HG03280 (cell line): ENCODE measurements at regions not wholly inside any gene's neighbourhood (a gene's known extent, or its start where the extent isn't known, plus 50 kb on each side); places are given as distances from the start of the nearest gene placed in this dataset.

Experiments used
- ATAC-seq: cut with Tn5 transposase; IDR thresholded peaks from one replicate; pipeline ENCODE4 v1.9.1; 2021; ENCODE audit warnings: mild to moderate bottlenecking, moderate library complexity; ENCODE audit not compliant: unreplicated experiment

GRCh38 chr2:228722311-228722710 lies 540.8 kb upstream of the SPHKAP start:
- no peak for ATAC-seq

GRCh38 chr2:228720895-228721294 lies 539.4 kb upstream of the SPHKAP start:
- no peak for ATAC-seq

- ATAC-seq: no peak
Observed at GRCh38 chr2:228709788-228710371, 528.4 kb upstream of the SPHKAP start.

GRCh38 chr2:228707846-228708245 lies 526.4 kb upstream of the SPHKAP start:
- ATAC-seq: no peak

- ATAC-seq: no peak
Observed at GRCh38 chr2:228705318-228705717, 523.8 kb upstream of the SPHKAP start.

GRCh38 chr2:228703152-228703551 lies 521.7 kb upstream of the SPHKAP start:
- no peak for ATAC-seq

GRCh38 chr2:228701506-228701905 lies 520.0 kb upstream of the SPHKAP start:
- ATAC-seq: no peak

GRCh38 chr2:228700638-228701037 lies 519.2 kb upstream of the SPHKAP start:
- no peak for ATAC-seq

GRCh38 chr2:228699888-228700287 lies 518.4 kb upstream of the SPHKAP start:
- no peak for ATAC-seq

- ATAC-seq: no peak
Observed at GRCh38 chr2:228699400-228699799, 517.9 kb upstream of the SPHKAP start.

GRCh38 chr2:228698963-228699362 lies 517.5 kb upstream of the SPHKAP start:
- ATAC-seq: no peak

GRCh38 chr2:228697456-228697855 lies 516.0 kb upstream of the SPHKAP start:
- no peak for ATAC-seq

GRCh38 chr2:228690681-228691080 lies 509.2 kb upstream of the SPHKAP start:
- no peak for ATAC-seq

GRCh38 chr2:228689053-228689452 lies 507.6 kb upstream of the SPHKAP start:
- ATAC-seq: no peak

GRCh38 chr2:228688007-228688645 lies 506.6 kb upstream of the SPHKAP start:
- no peak for ATAC-seq

- ATAC-seq: no peak
Observed at GRCh38 chr2:228681979-228682378, 500.5 kb upstream of the SPHKAP start.

- ATAC-seq: no peak
Observed at GRCh38 chr2:228681426-228681825, 499.9 kb upstream of the SPHKAP start.

GRCh38 chr2:228678110-228678509 lies 496.6 kb upstream of the SPHKAP start:
- no peak for ATAC-seq

GRCh38 chr2:228675646-228676045 lies 494.2 kb upstream of the SPHKAP start:
- no peak for ATAC-seq

- no peak for ATAC-seq
Observed at GRCh38 chr2:228675091-228675490, 493.6 kb upstream of the SPHKAP start.

- no peak for ATAC-seq
Observed at GRCh38 chr2:228673876-228674554, 492.5 kb upstream of the SPHKAP start.

GRCh38 chr2:228669690-228670089 lies 488.2 kb upstream of the SPHKAP start:
- ATAC-seq: no peak
